Stimulated activated CD8-positive, alpha-beta memory T cell treated with anti-CD3 and anti-CD28 coated beads, Interleukin-7, amount 100 ng/mL, for 1 hour (primary cell): ENCODE measurements at regions not wholly inside any gene's neighbourhood (a gene's known extent, or its start where the extent isn't known, plus 50 kb on each side); places are given as distances from the start of the nearest gene placed in this dataset.
"Not testable (repeated sequence)": the region's sequence is repeated elsewhere in the genome, so short reads cannot be mapped to it uniquely, and the experiment has no call there.

Source experiments
- DNase-seq, 2 donors: peaks; one replicate each; pipeline ENCODE4 v3.0.0-alpha.2; 2020; ENCODE audit warnings: low read depth in 2 of 2

- no peak for DNase-seq
Observed at GRCh38 chr2:14420851-14421250, 211.7 kb upstream of the LRATD1 start.

GRCh38 chr2:14422426-14422825 lies 210.1 kb upstream of the LRATD1 start:
- DNase-seq: no peak

- no peak for DNase-seq
Observed at GRCh38 chr2:14423145-14423906, 209.2 kb upstream of the LRATD1 start.

DNA sequence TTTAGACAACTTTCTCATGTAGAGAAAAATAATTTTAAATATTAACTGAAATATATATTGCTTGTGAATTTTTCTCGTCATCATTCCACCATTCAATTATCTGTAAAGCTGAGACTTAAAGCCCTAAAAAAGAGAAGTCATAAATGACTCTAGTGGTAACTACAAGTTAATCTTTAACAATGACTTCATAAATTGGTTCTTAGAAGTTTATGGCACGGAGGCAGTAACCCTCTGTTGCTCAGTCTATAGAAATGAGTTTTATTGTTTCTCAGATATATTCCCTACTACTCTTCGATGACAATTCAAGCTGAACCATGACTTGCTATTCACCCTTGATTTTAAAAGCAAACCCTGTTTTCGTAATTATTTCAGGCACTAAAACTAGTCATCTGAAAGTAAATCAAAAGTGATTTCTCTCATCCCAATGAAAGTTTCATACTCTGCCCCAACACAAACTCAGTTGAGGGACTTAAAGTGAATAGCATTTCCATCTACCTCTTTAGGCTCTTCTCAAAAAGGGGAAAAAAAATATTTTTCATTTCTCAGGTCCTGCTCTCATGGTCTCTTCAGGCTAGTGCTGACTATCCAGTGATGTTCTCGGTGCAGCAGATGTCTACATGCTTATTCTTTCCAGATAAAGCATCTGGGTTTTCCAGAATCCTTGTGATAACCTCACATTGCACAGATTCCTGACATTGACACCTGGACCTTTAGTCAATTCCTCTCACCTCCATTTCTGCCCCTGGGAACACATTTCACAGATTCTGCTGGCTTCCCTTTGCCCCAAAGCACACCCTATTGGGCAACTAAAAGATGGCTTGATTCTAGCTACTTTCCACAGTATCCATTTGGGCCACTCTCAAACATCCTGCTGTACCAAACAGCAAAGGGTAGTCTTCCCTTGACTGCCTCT lies 207.8 kb upstream of the LRATD1 start:
- DNase-seq: no peak

DNA sequence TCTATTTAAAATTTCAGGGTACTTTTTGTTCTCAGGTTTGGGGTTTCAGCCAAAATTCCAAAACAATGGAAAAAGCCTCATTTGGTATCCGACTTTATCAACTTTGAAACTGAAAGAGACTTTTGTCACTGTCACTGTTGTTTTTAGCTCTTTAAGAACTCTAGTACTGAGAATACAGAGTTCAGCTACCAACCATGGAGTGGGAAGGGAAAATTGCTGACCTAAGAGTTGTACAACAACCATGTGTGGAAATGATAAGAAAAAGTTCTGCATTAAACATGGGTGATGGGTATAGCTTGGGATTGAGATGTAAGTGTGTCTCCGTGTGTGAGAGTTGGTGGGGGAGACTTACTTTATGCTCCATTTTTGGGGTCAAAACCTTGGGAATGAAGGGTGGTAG lies 206.6 kb upstream of the LRATD1 start:
- DNase-seq: no peak

DNA sequence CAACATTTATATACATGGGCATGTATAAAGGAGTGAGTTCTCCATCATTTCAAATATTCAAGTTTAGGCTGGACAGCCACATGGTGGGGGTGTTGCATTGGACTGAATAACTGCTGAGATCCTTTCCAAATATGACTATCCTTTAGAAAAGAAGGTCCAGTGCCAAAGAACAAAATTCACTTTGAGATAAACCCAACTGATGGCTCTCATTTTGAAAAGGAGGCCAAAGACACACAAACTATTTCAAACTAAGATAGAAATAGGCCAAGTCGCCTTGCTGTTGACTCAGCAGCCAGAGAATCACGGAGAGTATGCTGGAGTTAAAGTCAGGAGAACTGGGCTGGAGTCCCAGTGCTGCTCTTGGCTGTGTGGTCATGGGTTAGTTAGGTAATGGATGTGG lies 204.5 kb upstream of the LRATD1 start:
- DNase-seq: no peak

GRCh38 chr2:14433946-14434495 lies 198.5 kb upstream of the LRATD1 start:
- no peak for DNase-seq

- no peak for DNase-seq
Observed at GRCh38 chr2:14445670-14446069, 186.8 kb upstream of the LRATD1 start.

DNA sequence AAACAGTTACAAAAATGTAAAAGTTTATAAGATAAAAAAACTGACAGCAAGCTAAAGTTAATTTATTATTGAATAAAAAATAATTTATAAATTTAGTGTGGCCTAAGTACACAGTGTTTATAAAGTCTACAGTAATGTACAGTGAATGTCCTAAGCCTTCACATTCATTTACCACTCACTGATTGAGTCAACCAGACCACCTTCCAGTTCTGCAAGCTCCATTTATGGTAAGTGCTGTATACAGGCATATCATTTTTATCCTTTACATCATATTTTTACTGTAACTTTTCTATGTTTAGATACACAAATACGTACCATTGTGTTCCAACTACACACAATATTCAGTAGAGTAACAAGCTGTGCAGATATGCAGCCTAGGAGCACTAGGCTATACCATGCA lies 184.2 kb upstream of the LRATD1 start:
- no peak for DNase-seq

DNA sequence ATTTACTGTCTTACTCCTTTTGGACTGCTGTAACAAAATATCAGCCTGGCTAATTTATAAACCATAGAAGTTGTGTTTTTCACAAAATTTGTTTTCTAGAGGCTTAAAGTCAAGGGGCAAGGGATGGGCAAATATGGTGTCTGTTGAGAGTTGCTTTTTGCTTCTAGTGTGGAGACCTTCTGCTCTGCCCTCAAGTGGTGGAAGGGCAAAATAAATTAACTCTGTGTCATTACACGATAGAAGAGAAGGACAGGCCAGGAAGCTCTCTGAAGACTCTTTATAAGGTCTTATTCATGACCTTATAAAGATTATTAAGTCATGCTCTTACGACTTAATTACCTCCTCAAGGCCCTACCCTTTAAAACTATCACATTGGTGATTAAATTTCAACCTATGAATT lies 181.2 kb upstream of the LRATD1 start:
- no peak for DNase-seq

- no peak for DNase-seq
Observed at GRCh38 chr2:14454202-14454601, 178.3 kb upstream of the LRATD1 start.

DNA sequence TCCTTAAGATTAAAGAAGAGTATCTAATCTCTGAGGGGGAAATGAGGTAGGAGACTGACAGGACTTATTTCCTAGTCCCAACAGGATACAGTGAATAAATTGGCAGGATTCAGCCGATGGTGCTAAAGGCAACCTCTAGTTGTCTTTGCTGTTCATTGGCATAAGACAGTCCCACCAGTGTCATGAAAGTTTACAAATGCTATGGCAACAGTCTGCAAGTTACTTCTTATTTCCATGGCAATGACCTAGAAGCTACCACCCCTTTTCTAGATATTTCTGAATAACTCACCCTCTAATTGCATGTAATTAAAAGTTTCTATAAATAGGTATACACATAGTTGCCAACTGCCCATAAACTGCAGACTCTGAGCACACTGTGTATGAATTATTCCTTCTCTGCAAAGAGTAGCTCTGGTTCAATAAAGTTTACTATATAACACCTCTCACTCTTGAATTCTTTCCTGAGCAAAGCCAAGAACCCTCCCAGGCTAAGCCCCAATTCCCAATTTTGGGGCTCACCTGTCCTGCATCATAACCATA lies 172.7 kb upstream of the LRATD1 start:
- DNase-seq: no peak

GRCh38 chr2:14475994-14476393 lies 156.5 kb upstream of the LRATD1 start:
- no peak for DNase-seq

- no peak for DNase-seq
Observed at GRCh38 chr2:14479486-14479885, 153.0 kb upstream of the LRATD1 start.

DNA sequence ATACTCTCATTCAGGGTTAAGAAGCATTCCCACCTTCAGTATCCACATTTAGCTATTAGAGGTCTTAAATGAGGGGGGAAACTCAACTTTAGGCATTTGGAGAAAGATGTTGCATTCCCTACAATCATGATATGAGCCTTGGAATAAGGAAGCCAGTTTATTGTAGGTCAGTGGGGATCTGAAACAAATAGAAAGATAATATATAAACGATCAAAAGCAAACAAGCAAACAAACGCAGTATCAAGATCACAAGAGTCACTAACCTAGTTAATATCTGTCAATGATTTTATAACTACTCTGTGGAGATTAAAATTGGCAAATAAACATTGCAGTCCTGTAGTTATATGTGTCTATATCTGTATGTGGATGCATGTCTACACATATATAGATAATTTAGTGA lies 152.4 kb upstream of the LRATD1 start:
- DNase-seq: no peak

GRCh38 chr2:14480906-14481305 lies 151.6 kb upstream of the LRATD1 start:
- no peak for DNase-seq

DNA sequence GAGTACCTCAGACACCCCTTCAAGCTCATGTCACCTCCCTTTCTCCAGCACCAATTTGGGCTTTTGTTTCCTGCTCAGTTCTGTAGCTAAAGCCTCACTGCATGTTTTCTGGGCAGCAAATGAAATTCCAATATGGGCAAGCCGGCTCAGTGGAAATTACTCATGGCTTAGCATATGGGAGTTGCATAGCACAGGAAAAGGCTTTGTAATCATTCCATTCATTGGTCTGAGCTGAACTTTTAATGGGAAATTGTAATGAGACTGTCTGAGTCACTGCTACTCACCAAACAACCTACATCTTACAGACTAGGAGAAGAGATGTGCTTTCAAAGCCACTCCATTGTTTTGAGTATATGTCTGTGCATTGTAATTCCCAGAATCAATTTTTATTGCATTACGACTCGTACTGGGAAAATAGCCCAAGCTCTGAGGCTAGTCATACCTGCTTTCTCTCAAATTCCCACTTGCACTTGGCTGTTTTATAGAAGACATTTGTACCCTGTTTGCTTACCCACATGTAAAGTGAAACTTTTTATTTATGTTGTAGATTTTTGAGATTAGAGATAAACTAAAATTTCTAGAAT lies 139.5 kb upstream of the LRATD1 start:
- DNase-seq: no peak

DNA sequence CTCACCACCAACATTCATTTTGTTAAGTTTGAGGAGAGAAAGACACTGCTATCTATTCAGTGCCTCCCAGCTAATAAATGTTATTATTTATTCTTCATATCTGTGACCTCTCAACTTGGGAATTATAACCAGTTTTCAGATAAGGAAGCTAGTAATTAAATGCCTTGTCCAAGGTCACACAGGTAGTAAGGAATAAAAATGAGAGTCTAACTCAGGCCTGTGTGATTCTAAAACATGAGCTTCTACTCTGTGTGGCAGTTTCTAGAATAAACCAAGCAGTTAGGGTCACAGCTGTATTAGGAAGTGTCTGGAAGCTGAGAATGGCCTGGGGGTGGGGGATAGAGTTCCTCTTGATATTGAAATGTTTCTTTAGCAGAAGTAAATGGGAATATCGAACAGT lies 137.8 kb upstream of the LRATD1 start:
- DNase-seq: no peak

DNA sequence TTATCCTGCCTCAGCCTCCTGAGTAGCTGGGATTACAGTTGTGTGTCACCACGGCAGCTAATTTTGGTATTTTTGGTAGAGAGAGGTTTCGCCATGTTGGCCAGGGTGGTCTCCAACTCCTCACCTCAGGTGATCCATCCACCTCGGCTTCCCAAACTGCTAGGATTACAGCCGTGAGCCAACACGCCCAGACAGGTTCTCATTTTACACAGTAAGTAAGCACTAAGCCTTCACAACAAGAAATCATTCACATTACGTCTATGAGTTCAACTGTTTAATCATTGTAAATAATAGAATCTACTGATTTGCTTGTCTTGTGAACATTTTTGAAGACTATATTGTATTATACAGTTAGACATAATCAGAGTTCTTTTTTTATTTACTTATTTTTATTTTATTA lies 131.5 kb upstream of the LRATD1 start:
- no peak for DNase-seq

DNA sequence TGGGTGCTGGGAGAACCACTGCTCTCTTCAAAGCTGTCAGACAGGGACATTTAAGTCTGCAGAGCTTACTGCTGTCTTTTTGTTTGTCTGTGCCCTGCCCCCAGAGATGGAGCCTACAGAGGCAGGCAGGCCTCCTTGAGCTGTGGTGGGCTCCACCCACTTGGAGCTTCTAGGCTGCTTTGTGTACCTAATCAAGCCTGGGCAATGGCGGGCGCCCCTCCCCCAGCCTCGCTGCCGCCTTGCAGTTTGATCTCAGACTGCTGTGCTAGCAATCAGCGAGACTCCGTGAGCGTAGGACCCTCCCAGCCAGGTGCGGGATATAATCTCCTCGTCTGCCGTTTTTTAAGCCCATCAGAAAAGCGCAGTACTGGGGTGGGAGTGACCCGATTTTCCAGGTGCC lies 125.6 kb upstream of the LRATD1 start:
- DNase-seq: not testable (repeated sequence)

- DNase-seq: no peak
Observed at GRCh38 chr2:14511541-14511940, 121.0 kb upstream of the LRATD1 start.

GRCh38 chr2:14513903-14514302 lies 118.6 kb upstream of the LRATD1 start:
- DNase-seq: no peak
